ENCODE measurements at regions not wholly inside any gene's neighbourhood (a gene's known extent, or its start where the extent isn't known, plus 50 kb on each side); places are given as distances from the start of the nearest gene placed in this dataset.

- no peak for TF ChIP-seq EZH2phosphoT487 (IDR thresholded peaks at IDR 0.05; ENCODE audit: insufficient read depth, low read depth)
- no peak for TF ChIP-seq EZH2 (IDR thresholded peaks at IDR 0.05; ENCODE audit: insufficient read depth, poor library complexity, severe bottlenecking)
Observed at GRCh38 chr1:95340061-95340460, 106.1 kb downstream of the RWDD3 start.
